ENCODE measurements at regions not wholly inside any gene's neighbourhood (a gene's known extent, or its start where the extent isn't known, plus 50 kb on each side); places are given as distances from the start of the nearest gene placed in this dataset.

DNA sequence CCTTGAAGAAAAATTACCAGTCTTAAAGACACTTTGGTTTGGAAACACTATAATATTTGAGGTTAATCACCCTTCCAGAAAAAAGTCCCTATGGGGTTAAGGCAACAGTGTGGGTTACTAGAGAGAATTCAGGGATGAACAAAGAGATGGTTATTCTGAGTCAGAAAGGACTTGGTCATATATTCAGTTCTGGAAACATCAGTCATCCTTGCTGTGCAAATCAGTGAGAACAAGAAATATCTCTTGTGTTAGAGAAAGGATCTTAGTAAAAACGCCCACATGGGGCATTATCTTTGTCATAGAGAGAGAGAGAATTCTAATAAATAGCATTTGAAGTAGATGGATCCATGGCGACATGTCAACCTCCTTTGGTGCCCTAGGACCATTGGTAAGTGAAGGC is 59.4 kb upstream of the E2F7 start:
- no peaks in the 10 kb centered on the region for H3K36me3 Mint-ChIP-seq (ENCODE audit: low read depth)
- no peaks in the 10 kb centered on the region for H3K27me3 Mint-ChIP-seq (ENCODE audit: low read depth)
- H3K9me3 Mint-ChIP-seq: no peaks in the 10 kb centered on the region
- no peak for DNase-seq (ENCODE audit: low spot score)
- H3K4me3 Mint-ChIP-seq: no peak overlapping the region
- no peaks in the 10 kb centered on the region for H3K4me1 Mint-ChIP-seq (ENCODE audit: low read depth)
- H3K27ac Mint-ChIP-seq: no peak overlapping the region

DNA sequence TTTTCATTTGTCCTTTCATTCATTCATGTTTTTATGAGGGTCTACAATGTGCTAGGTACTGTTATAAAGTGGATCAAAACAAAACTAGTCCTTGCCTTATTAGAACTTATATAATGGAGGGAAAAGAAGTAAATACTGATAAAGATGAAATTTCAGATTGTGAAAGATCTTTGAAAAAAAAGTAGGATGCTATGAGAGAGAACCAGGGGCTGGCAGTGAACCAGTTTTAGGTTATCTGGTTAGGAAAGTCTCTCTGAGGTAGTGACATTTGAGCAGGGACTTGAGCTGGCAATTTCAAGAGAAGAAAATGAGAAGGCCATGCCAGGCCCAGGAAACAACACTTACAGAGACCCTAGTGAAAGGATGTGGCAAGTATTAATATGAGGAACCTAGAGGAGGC is 57.3 kb upstream of the E2F7 start:
- H3K27me3 Mint-ChIP-seq (ENCODE audit: low read depth): no peaks in the 10 kb centered on the region
- no peaks in the 10 kb centered on the region for H3K36me3 Mint-ChIP-seq (ENCODE audit: low read depth)
- H3K9me3 Mint-ChIP-seq: no peaks in the 10 kb centered on the region
- no peak overlapping the region for H3K4me3 Mint-ChIP-seq
- DNase-seq (ENCODE audit: low spot score): no peak
- no peak overlapping the region for H3K27ac Mint-ChIP-seq
- no peaks in the 10 kb centered on the region for H3K4me1 Mint-ChIP-seq (ENCODE audit: low read depth)

DNA sequence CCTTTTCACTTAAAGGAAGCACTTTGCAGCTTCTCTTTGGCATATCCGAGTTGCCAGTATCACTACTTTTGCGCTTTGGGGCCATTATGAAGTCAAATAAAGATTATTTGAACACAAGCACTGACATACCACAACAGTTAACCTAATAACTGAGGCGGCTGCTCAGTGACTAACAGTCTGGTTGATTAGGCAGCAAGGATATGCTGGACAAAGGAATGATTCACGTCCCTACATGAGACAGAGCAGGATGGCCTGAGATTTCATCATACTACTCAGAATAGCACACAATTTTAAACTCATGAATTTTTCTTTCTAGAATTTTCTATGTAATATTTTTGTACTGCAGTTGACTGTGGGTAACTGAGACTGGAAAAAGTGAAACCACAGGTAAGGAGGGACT is 56.9 kb upstream of the E2F7 start:
- no peaks in the 10 kb centered on the region for H3K27me3 Mint-ChIP-seq (ENCODE audit: low read depth)
- DNase-seq (ENCODE audit: low spot score): no peak
- H3K27ac Mint-ChIP-seq: no peak overlapping the region
- no peaks in the 10 kb centered on the region for H3K36me3 Mint-ChIP-seq (ENCODE audit: low read depth)
- H3K9me3 Mint-ChIP-seq: no peaks in the 10 kb centered on the region
- no peaks in the 10 kb centered on the region for H3K4me1 Mint-ChIP-seq (ENCODE audit: low read depth)
- H3K4me3 Mint-ChIP-seq: no peak overlapping the region

DNA sequence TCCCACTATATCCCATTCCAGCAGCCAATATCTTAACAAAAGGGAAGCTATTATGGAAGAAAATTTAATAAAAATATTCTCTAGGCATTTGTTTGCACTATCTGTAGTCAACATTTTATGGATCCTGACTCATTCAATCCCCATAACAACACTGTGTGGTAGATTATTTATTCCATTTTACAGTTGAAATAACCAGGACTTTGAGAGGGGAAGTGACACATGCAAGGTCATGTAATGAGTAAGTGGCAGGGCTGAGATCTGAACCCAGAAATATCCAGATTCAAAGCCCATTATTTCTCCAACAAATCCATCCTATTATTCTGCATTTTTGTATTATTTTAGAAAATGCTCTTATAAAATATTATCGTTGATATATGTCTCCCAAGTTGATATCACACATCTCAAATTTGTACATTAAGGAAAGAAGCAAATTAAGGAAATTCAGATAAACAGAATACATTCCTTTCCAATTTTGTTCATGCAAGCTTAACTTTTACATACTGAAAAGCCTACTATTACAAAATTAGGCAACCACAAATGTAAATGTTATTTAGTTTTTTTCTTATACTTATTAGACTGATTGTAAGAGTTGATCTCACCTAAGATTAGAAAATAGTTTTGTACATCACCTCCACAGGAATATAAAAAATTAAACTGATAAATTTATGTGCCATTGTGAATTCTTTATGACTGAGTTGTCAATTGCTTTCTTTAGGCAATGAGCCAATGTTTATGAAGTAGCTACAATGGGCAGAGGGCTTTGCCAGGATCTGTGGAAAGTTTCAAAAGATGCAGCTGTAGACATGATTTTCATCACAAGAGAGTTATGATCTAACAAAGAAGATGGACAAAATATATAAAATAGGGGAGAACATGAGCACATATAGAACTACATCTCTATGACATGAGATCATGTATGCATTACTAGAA is 55.1 kb upstream of the E2F7 start:
- no peak overlapping the region for H3K27ac Mint-ChIP-seq
- H3K9me3 Mint-ChIP-seq: no peaks in the 10 kb centered on the region
- no peak for DNase-seq (ENCODE audit: low spot score)
- H3K27me3 Mint-ChIP-seq (ENCODE audit: low read depth): no peaks in the 10 kb centered on the region
- no peak overlapping the region for H3K4me3 Mint-ChIP-seq
- H3K36me3 Mint-ChIP-seq (ENCODE audit: low read depth): no peaks in the 10 kb centered on the region
- no peaks in the 10 kb centered on the region for H3K4me1 Mint-ChIP-seq (ENCODE audit: low read depth)

DNA sequence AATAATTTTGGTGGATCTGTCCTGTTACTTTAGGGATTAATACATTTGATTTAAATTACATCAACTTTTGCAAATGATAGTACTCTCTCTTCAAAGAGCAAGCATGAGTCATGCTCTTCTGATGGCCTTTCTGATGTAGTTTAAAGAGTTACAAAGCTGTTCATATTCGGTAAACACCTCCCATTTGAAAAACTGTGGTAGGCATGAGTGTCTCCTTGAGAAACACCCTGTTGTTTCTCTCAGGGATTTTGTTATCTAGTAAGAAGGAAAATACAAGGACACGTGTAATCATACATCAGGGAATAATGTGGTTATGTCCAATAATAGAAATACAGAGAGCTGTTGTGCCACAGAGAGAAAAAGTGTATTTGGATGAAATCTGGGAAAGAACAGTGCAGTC is 53.3 kb upstream of the E2F7 start:
- Mint-ChIP-seq H3K27ac (no peak overlapping the region), H3K4me3 (no peak overlapping the region), H3K4me1 (ENCODE audit: low read depth) (no peaks in the 10 kb centered on the region), H3K27me3 (ENCODE audit: low read depth) (no peaks in the 10 kb centered on the region), H3K36me3 (ENCODE audit: low read depth) (no peaks in the 10 kb centered on the region), H3K9me3 (no peaks in the 10 kb centered on the region)
- no peak for DNase-seq (ENCODE audit: low spot score)

DNA sequence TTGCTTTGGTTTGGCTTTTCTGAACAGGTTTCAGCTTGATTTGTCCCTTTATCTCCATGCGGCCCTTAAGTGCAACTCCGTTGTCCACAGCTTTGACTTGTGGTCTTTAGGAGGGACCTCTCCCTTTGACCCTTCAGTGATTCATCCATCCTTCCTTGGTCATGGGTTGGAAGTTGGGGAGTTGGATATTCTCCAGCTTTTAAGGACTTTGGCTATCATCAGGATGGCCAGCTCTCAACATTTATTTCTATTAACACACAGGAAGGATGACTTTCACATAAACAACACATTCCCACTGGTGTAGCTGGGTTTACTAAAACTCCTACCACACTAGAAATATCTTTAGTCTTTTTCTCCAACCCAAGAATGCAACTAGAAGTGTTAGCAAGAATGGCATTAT is 50.9 kb upstream of the E2F7 start:
- Mint-ChIP-seq H3K27ac (no peak overlapping the region), H3K9me3 (peaks cover 3% of the 10 kb centered on the region), H3K4me1 (ENCODE audit: low read depth) (no peaks in the 10 kb centered on the region), H3K4me3 (no peak overlapping the region), H3K27me3 (ENCODE audit: low read depth) (no peaks in the 10 kb centered on the region), H3K36me3 (ENCODE audit: low read depth) (no peaks in the 10 kb centered on the region)
- no peak for DNase-seq (ENCODE audit: low spot score)

DNA sequence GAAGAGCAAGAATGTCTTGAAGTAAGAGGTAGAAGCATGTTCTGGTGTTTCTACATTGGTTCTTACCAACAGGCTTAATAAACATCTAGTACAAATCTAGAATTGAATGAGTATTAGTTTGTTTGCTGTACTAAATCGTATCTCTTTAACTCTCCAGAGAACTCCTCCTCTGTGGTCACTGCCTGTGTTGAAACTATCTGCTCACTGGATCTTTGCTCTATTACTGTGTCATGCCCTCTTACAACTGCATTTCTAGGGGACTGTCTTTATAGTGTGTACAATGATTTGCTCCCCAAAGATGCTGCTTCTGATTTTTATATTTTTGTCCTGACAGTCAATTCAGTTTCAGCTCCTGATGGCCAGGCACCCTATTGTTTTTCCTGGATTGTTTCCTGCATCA is 50.1 kb upstream of the E2F7 start:
- H3K4me1 Mint-ChIP-seq (ENCODE audit: low read depth): no peaks in the 10 kb centered on the region
- H3K27me3 Mint-ChIP-seq (ENCODE audit: low read depth): no peaks in the 10 kb centered on the region
- H3K4me3 Mint-ChIP-seq: no peak overlapping the region
- H3K9me3 Mint-ChIP-seq: peaks cover 11% of the 10 kb centered on the region
- DNase-seq (ENCODE audit: low spot score): no peak
- H3K36me3 Mint-ChIP-seq (ENCODE audit: low read depth): no peaks in the 10 kb centered on the region
- no peak overlapping the region for H3K27ac Mint-ChIP-seq
